ENCODE measurements at regions not wholly inside any gene's neighbourhood (a gene's known extent, or its start where the extent isn't known, plus 50 kb on each side); places are given as distances from the start of the nearest gene placed in this dataset.
"Not testable (repeated sequence)": the region's sequence is repeated elsewhere in the genome, so short reads cannot be mapped to it uniquely, and the experiment has no call there.

DNA sequence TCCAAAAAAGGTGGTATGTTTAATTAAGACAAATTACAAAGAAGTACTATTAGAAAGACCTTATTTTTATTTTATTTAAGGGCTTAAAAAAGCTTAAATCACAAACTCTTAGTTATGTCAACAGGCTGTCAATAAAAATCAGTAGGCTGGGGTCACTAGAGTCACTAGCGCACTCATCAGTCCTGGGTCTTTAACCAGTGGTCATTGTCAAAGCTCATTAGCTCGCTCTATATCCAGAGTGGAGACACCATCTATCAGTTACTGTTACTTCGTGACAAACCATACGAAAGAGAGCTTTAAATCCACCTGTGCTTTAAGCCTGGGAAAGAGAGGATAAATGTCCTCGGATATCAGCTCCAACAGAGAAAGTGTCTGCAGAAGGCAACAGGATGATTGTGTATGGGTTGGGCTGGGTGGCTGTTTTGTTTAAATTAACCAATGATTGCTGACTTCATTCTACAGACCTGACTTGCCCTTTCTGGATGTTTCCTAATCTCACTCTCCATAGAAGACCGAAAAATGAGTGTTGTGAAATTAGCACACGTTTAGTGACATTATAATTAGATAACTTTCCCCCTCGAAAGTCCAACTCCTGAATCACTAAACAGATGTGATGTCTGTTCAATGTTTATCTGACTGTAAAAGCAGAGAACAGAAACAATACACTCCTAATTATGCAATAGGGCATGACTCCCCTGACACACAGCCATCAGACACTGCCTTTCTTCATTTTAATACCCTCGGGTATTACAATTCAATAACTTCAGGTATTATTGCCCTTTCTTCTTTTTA, 123.6 kb upstream of the TNPO1 start:
- ATAC-seq, result no peak

DNA sequence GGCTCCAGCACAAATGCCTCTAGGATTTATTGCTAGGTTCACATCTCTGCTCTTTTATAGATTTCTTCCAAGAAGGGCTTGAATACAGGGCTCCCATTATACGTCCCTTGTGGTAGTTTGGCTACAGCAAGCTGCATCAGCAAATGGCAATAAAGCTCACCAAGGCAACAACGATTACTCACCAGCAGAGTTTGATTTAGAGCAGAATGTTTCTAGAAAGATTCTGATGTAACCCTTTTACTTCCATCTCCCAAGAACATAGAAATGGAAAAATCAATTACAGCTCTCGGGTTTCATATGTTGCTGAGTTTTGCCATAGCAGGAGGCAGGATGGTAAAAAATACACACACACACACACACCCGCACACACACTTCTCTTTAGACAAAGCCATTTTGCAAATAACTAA, 124.2 kb upstream of the TNPO1 start:
- no peak for ATAC-seq

DNA sequence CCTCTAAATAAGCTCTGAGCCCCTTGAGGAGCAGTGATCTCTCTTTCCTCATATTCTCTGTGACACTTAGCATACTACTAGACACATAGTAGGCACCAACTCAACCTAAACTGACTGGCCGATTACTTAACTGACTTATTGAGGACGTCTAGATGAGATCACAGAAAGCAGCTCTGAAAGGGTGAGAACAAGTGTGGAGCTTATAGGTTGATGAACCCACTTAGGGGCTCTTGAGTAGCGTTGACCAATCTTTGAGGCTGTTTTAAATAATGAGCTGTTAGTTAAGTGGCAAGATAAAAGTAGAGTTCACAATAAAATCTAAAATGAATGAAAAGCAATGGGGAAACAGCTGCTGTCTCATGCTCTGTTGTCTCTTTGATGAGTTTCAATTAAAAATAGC, 124.7 kb upstream of the TNPO1 start:
- ATAC-seq, result no peak

GRCh38 chr5:72688916-72689315, 127.5 kb upstream of the TNPO1 start:
- no peak for ATAC-seq

DNA sequence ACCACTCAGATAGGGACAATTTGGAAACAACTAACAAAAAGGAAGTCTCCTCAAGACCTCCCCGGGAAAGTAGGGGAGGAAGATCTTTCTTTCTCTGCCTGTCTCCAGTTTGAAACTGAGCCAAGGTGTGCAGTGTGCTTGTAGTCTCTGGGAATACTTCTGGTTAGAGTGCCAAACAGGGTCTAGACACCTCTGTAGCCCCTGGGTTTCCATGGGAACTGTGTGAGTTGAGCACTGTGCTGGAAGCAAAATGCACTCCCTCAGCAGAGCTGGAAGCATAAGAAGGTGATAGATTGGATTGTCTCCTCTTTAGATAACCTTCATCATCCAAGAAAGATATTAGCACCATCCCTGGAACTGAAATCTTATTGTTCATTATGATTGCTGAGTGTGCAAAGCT, 129.2 kb upstream of the TNPO1 start:
- ATAC-seq, result no peak

DNA sequence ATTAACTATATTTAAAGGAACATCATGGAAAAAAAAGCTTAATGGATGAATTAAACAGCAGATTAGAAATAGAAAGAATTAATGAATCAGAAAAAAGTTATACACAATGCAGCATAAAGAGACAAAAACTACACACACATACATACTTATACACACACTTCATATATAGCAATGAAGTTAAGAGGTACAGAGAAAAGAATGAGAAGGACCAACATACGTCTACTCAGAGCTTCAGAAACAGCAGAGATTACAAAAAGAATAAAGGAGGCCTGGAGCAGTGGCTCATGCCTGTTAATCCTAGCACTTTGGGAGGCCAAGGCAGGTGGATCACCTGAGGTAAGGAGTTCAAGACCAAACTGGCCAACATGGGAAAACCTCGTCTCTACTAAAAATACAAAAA, 133.9 kb upstream of the TNPO1 start:
- no peak for ATAC-seq

DNA sequence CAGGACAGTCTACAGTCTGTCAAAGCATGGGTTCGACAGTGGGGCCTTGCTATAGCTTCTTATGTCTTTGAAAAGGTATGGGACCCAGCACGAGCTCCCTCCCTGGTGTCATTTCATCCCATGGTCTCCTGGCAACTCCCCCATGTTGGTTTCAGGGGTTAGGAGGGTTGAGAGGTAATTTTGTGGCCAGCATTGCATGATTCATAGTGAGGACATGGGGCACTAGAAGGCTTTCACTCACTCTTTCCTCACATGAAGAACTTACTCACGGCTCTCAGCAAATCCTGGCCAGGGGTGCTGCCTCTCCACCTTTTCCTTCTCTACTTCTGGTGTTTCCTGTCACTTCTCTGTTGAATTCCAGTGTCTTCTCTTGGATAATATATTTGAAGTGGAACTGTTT, 134.7 kb upstream of the TNPO1 start:
- ATAC-seq, result no peak

DNA sequence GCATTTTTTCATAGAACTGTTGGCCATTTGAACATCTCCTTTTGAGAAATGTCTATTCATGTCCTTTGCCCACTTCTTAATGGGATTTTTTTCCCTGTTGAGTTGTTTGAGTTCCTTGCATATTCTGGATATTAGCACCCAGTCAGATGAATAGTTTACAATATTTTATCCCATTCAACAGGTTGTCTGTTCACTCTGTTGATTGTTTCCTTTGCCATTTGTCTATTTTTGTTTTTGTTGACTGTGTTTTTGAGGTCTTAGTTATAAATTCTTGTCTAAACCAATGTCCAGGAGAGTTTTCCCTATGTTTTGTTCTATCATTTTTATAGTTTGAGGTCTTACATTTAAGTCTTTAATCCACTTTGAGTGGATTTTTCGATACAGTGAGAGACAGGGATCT, 139.0 kb upstream of the TNPO1 start:
- no peak for ATAC-seq

DNA sequence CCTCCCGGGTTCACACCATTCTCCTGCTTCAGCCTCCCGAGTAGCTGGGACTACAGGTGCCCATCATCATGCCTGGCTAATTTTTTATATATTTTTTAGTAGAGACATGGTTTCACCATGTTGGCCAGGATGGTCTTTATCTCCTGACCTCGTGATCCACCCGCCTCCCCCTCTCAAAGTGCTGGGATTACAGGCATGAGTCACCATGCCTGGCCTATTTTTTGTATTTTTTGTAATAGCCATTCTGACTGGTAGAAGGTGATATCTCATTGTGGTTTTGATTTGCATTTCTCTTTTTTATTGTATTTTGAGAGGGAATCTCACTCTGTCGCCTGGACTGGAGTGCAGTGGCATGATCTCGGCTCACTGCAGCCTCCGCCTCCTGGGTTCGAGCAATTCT, 139.6 kb upstream of the TNPO1 start:
- ATAC-seq, result not testable (repeated sequence)

DNA sequence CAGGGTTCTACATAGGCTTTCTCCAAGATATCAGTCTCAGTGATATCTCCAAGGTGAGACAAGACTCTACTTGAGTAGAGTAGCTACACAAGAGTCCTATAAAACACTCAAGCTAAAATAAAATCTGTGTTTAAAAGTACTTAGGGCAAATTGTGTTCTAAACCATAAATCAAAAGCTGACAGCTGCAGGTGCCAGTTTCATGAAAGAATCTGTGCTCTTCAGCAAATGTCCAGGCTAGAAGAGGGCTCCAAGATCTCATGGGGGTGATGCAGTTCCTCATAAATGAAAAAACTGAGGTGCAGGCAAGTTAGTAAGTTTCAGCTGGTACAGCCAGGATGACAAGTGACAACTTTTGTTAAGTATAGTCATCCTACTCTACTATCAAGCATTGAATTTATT, 142.8 kb upstream of the TNPO1 start:
- ATAC-seq, result no peak

DNA sequence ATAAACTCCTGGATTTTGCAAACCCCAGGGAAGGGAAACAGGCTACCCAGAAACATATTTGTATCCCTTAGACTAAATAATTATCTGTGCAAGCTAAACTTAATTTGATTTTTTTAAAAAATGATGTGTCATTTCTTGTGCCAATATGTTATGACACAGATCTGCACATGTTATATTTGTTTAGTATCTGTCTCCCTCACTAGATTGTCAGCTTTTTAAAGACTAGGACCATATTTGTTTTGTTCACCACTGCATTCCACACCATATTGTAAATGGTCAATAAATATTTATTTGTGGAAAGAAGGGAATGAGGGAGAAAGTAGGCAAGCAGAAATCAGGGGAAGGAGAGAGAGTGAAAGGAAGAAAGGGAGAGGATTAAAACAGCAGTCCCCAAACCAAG, 143.3 kb upstream of the TNPO1 start:
- no peak for ATAC-seq

- peak; percentile 89 for ATAC-seq
Observed at GRCh38 chr5:72667708-72668107, 148.8 kb upstream of the TNPO1 start.

DNA sequence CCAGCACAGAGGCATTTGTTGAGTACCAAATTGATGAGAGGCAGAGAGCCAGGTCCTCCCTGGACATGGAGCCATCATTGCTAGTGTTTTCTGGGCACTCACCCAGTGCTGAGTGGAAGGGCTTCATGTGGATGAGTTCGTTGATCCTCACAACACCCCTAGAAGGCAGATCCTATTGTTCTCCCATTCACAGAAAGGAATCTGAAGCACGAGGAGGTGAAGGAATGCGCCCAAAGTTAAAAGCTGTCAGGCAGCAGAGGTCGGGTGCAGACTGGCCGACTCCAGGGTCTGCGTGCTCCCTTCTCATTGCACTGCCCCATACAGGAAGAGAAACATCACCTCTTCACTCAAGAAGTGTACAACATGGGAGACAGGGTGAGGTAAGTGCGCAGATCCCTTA, 153.5 kb upstream of the TNPO1 start:
- no peak for ATAC-seq

- ATAC-seq, result no peak
Observed at GRCh38 chr5:72662305-72662704, 154.2 kb upstream of the TNPO1 start.

GRCh38 chr5:72661405-72661804, 154.2 kb upstream of the ZNF366 start:
- ATAC-seq, result no peak

DNA sequence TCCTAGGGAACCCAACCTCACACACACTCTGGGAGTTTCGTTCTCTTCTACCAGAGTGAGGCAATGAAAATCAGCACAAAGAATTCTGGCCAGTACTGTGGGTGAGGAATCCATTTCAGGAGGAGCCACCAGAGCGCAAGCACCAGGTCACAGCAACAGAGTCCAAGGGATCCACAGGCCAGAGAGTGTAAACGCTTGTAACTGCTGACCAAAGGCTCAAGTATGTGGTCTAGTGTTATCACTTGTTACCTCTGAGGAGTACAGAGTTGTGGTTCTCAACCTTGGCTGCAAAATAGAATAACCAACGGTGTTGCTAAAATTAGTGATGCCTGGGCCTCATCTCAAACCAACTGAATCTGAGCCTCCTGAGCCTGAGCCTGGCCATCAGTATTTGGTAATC, 152.5 kb upstream of the ZNF366 start:
- no peak for ATAC-seq

- no peak for ATAC-seq
Observed at GRCh38 chr5:72658761-72659540, 151.7 kb upstream of the ZNF366 start.

DNA sequence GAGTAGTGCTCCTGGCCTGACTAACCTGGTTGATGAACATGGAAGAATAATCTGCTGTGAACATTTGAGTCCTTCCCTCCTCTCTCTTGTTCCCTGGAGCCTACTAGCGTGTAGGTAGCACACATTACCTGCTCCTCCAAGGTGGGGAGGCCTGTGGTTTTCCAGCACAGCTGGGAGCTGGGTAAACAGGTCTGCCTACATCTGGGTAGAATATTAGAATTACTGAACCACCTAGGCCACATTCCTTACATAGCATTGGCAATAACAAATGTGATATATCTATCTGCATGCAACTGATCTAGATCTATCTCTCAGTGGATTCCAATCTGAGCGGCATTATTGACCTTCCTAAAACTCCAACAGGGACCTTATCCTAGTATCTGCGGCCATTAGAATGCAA, 151.0 kb upstream of the ZNF366 start:
- peak; percentile 33 for ATAC-seq

- no peak for ATAC-seq
Observed at GRCh38 chr5:72656756-72657513, 149.7 kb upstream of the ZNF366 start.

- no peak for ATAC-seq
Observed at GRCh38 chr5:72656331-72656730, 149.1 kb upstream of the ZNF366 start.

DNA sequence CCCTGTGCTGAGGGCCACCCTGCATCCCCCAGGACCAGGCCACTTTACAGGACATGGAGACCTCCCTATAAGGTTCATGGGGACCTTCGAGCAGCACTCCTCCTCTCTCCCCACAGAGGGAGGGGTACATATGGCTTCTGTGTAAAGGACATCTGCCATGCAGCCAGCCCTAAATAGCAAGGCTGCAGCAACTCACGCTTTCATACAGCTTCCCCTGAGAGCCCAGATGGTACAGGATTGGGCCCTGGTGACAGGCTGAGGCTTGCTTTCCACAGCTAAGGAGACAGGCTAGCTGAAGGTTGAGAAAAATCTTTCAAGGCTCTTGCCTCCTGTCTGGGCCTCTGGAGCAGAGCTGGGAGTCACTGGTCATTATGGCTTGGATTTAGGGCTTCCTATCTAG, 147.0 kb upstream of the ZNF366 start:
- ATAC-seq, result no peak

GRCh38 chr5:72653586-72653985, 146.4 kb upstream of the ZNF366 start:
- ATAC-seq, result no peak

- ATAC-seq, result no peak
Observed at GRCh38 chr5:72651779-72652178, 144.6 kb upstream of the ZNF366 start.

DNA sequence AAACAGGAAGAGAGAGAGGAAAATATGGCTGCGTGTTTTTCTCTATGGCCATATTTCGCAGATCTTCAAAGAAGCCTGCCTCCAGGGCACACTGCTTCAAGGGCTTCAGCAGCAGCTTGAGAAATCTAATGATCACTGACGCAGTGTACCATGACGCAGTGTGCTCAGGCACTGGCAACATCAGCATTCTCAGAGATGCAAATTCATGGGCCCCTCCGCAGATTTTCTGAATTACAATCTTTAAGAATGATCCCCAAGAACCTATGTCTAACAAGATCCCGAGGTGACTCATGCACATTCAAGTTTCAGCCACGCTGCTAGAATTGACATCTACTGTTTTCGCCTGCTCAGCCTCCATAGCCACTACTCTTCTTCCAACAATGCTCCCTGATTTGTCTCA, 143.9 kb upstream of the ZNF366 start:
- ATAC-seq, result no peak
